RWPE1 (cell line): ENCODE measurements at regions not wholly inside any gene's neighbourhood (a gene's known extent, or its start where the extent isn't known, plus 50 kb on each side); places are given as distances from the start of the nearest gene placed in this dataset.

Experiments
- CTCF ChIA-PET: fragments of 350-600 bp; sonication (Branson Sonifier 250); formaldehyde crosslinking; extraction: SDS; loops from one replicate; lab custom pipeline; 2021; lab: Yijun Ruan, JAX
- POLR2A ChIA-PET: fragments of 400-600 bp; formaldehyde crosslinking; extraction: SDS; loops from one replicate; lab custom pipeline; 2020; ENCODE audit warnings: antibody characterized with exemption; ENCODE audit not compliant: low non-redundant PET; lab: Yijun Ruan, JAX
- DNase-seq: peaks from one replicate; pipeline ENCODE4 v3.0.0; 2012; ENCODE audit warnings: low spot score
- H3K27ac ChIP-seq: fragments of 450-650 bp; 2 replicates; pipeline ENCODE4 v1.5.1; 2017
- TF ChIP-seq, protein P1 (sequence below): fragments of 450-650 bp; conservative IDR thresholded peaks from 2 replicates; pipeline ENCODE4 v1.5.1; 2017; ENCODE audit warnings: low read depth, mild to moderate bottlenecking

GRCh38 chr7:45511721-45512597 is 62.2 kb upstream of the ADCY1 start:
- H3K27ac ChIP-seq, result no peak overlapping the region
- TF ChIP-seq, protein P1, sequence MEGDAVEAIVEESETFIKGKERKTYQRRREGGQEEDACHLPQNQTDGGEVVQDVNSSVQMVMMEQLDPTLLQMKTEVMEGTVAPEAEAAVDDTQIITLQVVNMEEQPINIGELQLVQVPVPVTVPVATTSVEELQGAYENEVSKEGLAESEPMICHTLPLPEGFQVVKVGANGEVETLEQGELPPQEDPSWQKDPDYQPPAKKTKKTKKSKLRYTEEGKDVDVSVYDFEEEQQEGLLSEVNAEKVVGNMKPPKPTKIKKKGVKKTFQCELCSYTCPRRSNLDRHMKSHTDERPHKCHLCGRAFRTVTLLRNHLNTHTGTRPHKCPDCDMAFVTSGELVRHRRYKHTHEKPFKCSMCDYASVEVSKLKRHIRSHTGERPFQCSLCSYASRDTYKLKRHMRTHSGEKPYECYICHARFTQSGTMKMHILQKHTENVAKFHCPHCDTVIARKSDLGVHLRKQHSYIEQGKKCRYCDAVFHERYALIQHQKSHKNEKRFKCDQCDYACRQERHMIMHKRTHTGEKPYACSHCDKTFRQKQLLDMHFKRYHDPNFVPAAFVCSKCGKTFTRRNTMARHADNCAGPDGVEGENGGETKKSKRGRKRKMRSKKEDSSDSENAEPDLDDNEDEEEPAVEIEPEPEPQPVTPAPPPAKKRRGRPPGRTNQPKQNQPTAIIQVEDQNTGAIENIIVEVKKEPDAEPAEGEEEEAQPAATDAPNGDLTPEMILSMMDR, result no peak
- ChIA-PET CTCF (no interaction called here), POLR2A (no interaction called here)
- no peak for DNase-seq

DNA sequence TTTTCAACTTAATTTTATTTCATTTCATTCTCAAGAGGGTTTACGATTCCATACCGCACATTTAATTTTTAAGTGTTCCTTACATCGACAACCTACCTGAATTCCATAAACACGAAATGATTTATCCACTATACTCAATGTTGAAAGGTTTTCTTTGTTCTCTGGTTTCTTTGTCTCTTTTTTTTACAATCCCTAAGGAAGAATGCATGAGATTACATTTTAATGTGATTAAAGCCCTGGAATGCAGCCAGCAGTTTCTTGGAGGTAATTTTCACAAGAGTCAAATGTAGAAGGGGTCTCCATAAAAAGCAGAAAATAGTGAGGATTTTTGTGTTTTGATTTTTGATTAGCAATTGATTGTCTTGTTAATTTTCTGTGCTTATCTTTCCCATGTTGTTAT is 59.2 kb upstream of the ADCY1 start:
- no peak overlapping the region for H3K27ac ChIP-seq
- ChIA-PET POLR2A (no interaction called here), CTCF (no interaction called here)
- TF ChIP-seq, protein P1, result no peak
- DNase-seq, result no peak

DNA sequence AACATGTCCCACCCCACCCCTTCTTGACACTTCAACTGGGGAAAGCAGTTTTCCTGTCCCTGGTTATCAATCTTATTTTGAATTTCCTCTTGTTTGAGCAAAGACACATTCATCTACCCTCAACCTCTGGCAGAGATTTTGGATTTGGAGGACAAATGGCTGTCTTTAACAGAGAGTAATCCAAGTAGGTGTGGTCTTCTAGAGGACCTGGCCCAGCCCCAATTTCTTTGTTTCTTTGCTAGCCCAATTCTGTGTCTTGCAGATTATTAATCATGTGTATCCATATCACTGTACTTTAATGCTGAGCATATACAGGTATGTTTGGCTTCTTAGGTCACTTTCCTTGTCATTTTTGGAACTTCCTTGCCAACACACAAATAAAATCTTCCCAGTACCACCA is 58.8 kb upstream of the ADCY1 start:
- ChIA-PET CTCF (no interaction called here), POLR2A (no interaction called here)
- TF ChIP-seq, protein P1, result no peak
- H3K27ac ChIP-seq, result no peak overlapping the region
- no peak for DNase-seq
